ENCODE measurements at regions not wholly inside any gene's neighbourhood (a gene's known extent, or its start where the extent isn't known, plus 50 kb on each side); places are given as distances from the start of the nearest gene placed in this dataset.

DNA sequence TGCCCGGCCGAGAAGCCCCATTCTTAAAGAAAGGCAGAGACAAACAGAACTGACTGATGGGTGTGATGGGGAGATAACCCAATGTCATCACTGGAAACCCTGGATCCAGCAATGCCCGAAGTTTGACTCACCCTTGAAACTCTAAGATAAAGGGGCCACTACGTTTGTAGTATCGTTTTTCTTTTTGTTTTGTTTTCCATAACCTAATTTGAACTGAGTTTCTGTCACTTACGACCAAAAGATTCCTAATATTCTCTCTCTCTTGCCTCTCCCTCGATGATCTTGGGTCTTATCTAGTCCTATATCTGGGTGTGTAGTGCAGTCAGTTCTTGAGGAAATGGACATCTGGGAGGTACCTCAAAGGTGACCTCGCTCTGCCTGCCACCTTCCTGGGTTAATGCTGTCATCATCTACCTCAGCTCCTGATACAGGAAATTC lies 57.8 kb upstream of the ID3 start:
- ATAC-seq (ENCODE audit: low FRiP score in 2 of 2) (no peak), DNase-seq (no peak)
- H3K4me3 ChIP-seq: no peak overlapping the region
- H3K36me3 ChIP-seq: no peaks in the 10 kb centered on the region
- TF ChIP-seq POLR2AphosphoS5 (IDR thresholded peaks at IDR 0.05): no peak
- TF ChIP-seq CTCF (IDR thresholded peaks at IDR 0.05): no peak
- no peak for TF ChIP-seq EP300 (IDR thresholded peaks at IDR 0.05)
- TF ChIP-seq POLR2A (IDR thresholded peaks at IDR 0.05): no peak
- peaks cover 0 to 4% (median 0%) of the 10 kb centered on the region in 4 donors for H3K27me3 ChIP-seq
- peaks cover 5 to 12% (median 7%) of the 10 kb centered on the region in 4 donors for H3K4me1 ChIP-seq
- H3K27ac ChIP-seq: no peak overlapping the region
- 73 to 81% methylated on average over 8 of the region's 8 CpGs for WGBS, 2 donors
- H3K9me3 ChIP-seq: no peaks in the 10 kb centered on the region

DNA sequence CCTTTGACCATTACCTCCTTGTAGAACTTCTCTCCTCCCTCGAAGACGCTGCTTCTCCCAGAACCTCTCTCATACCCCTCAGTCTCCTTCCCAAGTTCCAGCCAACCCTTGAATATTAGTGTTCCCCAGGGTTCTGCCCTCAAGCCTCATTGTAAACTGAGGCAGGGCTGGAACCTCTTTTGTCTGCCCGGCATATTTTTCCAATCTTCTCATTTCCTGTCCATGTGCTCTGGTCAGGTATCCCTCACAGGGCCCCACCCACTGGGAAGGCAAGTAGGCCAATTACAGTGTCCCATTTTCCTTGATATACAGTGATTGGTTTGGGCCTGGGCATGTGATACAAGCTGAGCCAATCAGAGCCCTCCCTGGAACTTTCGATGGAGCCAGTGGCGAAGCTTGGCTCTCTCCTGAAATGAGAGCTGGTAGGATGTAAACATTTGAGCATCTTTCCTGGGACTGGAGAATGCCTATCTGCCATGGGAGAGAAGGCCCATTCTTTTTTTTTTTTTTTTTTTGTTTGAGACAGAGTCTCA lies 57.1 kb upstream of the ID3 start:
- no peak for DNase-seq
- TF ChIP-seq CTCF (IDR thresholded peaks at IDR 0.05) (no peak), POLR2A (IDR thresholded peaks at IDR 0.05) (no peak), EP300 (IDR thresholded peaks at IDR 0.05) (no peak), POLR2AphosphoS5 (IDR thresholded peaks at IDR 0.05) (no peak)
- WGBS, 2 donors: 96 to 97% methylated on average over 5 of the region's 5 CpGs
- no peak for ATAC-seq (ENCODE audit: low FRiP score in 2 of 2)
- H3K9me3 ChIP-seq: no peaks in the 10 kb centered on the region
- no peak overlapping the region for H3K4me3 ChIP-seq
- H3K4me1 ChIP-seq: peaks cover 5 to 12% (median 7%) of the 10 kb centered on the region in 4 donors
- no peaks in the 10 kb centered on the region for H3K36me3 ChIP-seq
- peaks cover 0 to 4% (median 0%) of the 10 kb centered on the region in 4 donors for H3K27me3 ChIP-seq
- H3K27ac ChIP-seq: no peak overlapping the region

- Histone ChIP-seq H3K4me3 (no peak overlapping the region), H3K4me1 (peaks cover 5 to 12% (median 7%) of the 10 kb centered on the region in 4 donors), H3K36me3 (no peaks in the 10 kb centered on the region), H3K27me3 (peaks cover 0 to 4% (median 0%) of the 10 kb centered on the region in 4 donors), H3K27ac (no peak overlapping the region), H3K9me3 (no peaks in the 10 kb centered on the region)
- ATAC-seq (ENCODE audit: low FRiP score in 2 of 2): no peak
- TF ChIP-seq POLR2AphosphoS5 (IDR thresholded peaks at IDR 0.05) (no peak), POLR2A (IDR thresholded peaks at IDR 0.05) (no peak), CTCF (IDR thresholded peaks at IDR 0.05) (no peak), EP300 (IDR thresholded peaks at IDR 0.05) (no peak)
- DNase-seq: no peak
- WGBS, 2 donors: 80 to 91% methylated on average over 3 of the region's 3 CpGs
Measured at GRCh38 chr1:23615852-23616251, 56.6 kb upstream of the ID3 start.

GRCh38 chr1:23615423-23615822 lies 56.1 kb upstream of the ID3 start:
- Histone ChIP-seq H3K27me3 (peaks cover 0 to 4% (median 0%) of the 10 kb centered on the region in 4 donors), H3K27ac (no peak overlapping the region), H3K36me3 (no peaks in the 10 kb centered on the region), H3K4me1 (peaks cover 5 to 12% (median 7%) of the 10 kb centered on the region in 4 donors), H3K9me3 (no peaks in the 10 kb centered on the region), H3K4me3 (no peak overlapping the region)
- TF ChIP-seq CTCF (IDR thresholded peaks at IDR 0.05) (no peak), EP300 (IDR thresholded peaks at IDR 0.05) (no peak), POLR2A (IDR thresholded peaks at IDR 0.05) (no peak), POLR2AphosphoS5 (IDR thresholded peaks at IDR 0.05) (no peak)
- DNase-seq: no peak
- WGBS, 2 donors: 70 to 74% methylated on average over 6 of the region's 6 CpGs
- ATAC-seq (ENCODE audit: low FRiP score in 2 of 2): no peak

DNA sequence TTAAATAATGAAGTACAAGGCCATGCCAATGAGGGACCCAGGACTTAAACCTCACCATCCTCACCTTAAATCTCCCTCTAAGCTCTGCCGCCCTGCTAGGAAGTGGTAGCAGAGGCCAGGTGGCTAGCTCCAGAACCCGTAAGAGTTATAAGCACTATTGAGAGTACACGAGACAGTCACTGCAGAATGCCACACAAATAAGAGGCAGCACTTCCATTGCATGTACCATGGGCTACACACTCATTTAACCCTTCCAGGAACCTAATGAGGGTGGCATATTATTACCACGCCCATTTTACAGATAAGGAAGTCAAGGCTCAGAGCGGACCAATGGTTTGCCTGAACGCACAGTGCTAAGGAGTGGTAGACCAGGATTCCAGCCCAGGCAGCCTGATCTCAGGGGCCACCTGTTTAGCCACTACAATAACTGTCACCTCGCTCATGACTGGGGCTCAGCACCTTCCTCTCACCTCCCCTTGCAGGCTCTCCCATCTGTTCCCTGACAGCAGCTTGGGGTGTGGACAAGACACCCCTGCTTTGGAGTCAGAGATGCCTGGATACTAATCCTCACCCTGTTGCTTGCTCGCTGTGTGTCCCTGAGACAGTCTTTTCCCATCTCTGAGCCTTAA lies 54.8 kb upstream of the ID3 start:
- no peaks in the 10 kb centered on the region for H3K36me3 ChIP-seq
- WGBS, 2 donors: 89 to 92% methylated on average over 8 of the region's 8 CpGs
- no peak overlapping the region for H3K4me3 ChIP-seq
- no peak for DNase-seq
- no peak for TF ChIP-seq EP300 (IDR thresholded peaks at IDR 0.05)
- no peak for TF ChIP-seq POLR2A (IDR thresholded peaks at IDR 0.05)
- TF ChIP-seq CTCF (IDR thresholded peaks at IDR 0.05): no peak
- TF ChIP-seq POLR2AphosphoS5 (IDR thresholded peaks at IDR 0.05): no peak
- no peaks in the 10 kb centered on the region for H3K9me3 ChIP-seq
- no peaks in the 10 kb centered on the region for H3K27me3 ChIP-seq
- no peak overlapping the region for H3K27ac ChIP-seq
- peaks cover 0 to 2% (median 0%) of the 10 kb centered on the region in 4 donors for H3K4me1 ChIP-seq
- no peak for ATAC-seq (ENCODE audit: low FRiP score in 2 of 2)

All from upper lobe of left lung (tissue), 6 donors.